HG03060 (cell line): ENCODE measurements at regions not wholly inside any gene's neighbourhood (a gene's known extent, or its start where the extent isn't known, plus 50 kb on each side); places are given as distances from the start of the nearest gene placed in this dataset.
A peak's percentile ranks its signal among the peaks of the same experiment; 100 is the strongest.
"Not testable (repeated sequence)": the region's sequence is repeated elsewhere in the genome, so short reads cannot be mapped to it uniquely, and the experiment has no call there.

Source experiments
- ATAC-seq: cut with Tn5 transposase; IDR thresholded peaks from one replicate; pipeline ENCODE4 v1.9.1; 2021; ENCODE audit warnings: low read depth, moderate number of reproducible peaks; ENCODE audit not compliant: unreplicated experiment

DNA sequence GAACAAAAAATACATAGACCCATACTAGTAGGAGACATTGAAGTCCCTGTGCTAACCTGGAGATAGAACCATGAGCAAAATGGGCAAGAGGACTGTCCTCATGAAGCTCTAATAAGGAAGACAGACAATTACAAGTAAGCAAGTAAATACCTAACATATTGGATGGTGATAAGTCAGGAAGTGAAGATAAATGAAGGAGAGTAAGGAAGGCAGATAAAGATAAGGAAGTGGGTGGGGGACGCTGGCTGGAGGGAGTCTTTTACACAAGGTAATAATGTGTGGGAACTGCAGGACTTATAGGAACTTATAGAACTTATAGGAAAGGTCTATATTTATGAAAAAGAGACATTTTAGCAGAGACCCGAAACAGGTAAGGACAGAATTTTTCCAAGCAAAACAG is 148.9 kb upstream of the ABI3BP start:
- ATAC-seq: no peak

DNA sequence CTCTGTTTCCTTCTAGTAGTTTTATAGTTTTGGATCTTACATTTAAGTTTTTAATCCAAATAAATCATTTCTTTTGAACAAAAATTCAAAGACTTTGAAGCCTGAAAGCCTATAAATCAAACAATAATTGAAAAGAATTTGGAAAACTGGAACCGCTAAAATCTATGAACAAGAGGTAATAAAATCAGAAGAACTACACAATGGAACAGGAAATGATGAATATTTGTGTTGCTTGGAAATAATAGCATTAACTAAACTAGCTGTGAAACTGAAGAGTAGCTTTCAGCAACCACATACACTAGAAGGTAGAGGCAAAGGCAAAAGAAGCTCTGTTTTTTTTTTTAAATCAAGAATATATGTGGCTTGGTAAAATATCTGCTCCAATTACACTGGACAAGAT is 147.9 kb upstream of the ABI3BP start:
- ATAC-seq: no peak

DNA sequence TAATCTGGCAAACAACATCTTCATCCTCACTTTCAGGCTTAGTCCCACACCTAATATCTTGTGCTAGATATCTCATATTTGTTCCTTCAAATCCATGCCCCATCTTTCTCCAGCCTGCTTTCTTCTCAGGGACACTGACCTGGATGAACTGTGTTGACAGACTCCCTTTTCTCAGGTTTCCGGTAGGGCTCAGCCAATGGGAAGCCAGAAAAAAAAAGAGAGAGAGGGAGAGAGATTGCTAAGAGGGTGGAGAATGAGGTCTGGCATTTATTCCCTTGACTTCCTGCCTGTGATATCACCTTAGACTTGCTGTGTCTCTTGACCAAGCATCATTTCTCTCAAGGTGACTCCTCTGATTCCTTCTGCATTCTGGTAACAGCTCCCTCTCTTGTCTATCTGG is 145.6 kb upstream of the ABI3BP start:
- no peak for ATAC-seq

DNA sequence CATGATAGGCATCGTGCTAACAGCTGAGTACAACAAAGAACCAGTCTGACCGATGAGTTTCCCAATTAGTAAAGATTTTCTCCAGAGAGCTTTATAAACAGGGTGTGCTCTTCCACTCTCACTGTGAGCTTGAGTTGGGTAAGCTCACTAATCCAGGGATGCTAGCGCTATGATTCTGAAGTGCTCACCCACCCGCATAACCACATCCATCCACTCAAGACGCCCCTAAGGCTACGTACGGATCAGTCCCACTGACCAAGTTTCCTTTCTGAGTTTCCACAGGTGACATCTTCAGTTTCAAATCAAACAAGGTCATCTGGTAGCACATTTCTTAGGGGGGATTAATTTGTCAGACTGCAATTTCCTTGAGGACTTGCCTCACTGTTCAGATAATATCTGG is 141.1 kb upstream of the ABI3BP start:
- no peak for ATAC-seq

DNA sequence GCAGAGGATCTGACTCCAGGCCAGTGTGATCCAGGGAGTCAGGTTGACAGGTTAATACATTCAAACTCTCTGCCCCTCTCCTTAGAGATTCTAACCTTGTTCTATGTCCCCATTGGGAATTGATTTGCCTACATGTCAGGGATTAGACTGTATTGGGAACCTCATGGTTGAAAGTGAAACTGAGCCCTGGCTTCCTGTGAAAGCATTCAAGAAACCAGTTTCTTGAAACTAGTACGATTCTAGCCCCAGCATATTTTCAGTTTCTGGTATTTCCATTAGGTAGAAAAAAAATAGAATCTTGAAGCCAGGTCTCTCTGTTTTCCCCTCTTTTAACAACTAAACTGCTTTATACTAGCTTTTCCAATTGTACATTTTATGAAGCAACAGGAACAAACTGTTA is 140.4 kb upstream of the ABI3BP start:
- ATAC-seq: peak; percentile 66

DNA sequence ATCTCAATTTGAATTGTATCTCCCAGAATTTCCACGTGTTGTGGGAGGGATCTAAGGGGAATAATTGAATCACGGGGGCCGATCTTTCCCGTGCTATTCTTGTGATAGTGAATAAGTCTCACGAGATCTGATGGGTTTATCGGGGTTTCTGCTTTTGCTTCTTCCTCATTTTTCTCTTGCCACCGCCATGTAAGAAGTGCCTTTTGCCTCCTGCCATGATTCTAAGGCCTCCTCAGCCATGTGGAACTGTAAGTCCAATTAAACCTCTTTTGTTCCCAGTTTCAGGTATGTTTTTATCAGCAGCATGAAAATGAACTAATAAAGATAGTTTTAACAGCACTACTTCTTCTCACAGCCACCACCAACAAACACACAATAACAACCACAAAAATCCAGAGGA is 140.0 kb upstream of the ABI3BP start:
- not testable (repeated sequence) for ATAC-seq

DNA sequence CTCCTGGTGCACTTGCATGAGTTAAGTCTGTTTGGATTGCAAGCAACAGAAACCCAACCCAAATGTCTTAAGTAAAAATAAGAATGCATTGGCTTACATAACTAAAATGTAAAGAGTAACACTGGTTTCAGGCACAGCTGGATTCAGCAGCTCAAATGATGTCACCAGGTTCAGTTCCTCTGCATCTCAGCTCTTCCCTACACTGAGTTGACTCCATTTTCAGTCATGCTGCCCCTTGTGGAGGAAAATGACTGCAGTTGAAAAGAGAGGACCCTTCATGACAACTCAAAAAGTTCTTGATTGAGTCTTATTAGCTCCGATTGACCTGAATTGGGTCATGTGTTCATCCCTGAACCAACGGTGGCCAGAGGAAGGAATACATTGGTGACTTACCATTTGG is 138.5 kb upstream of the ABI3BP start:
- no peak for ATAC-seq

DNA sequence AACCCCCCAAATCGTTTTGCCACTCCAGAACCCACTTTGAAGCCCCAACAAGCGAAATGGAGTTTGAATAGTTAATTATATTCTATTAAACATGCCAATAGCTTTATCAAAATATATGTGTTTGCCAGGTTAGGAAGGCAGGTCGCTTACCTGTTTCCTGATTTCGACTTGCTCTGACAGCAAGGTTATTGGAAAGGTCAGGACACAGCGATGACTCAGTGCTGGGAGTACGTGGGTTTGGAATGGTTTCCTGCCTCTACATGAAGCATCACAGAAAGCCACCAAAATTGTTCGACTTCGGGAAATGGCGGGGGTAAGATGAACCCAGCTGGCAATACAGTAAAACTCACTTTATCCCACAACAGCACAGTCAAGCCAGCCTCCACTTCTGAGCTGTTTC is 135.6 kb upstream of the ABI3BP start:
- ATAC-seq: no peak

DNA sequence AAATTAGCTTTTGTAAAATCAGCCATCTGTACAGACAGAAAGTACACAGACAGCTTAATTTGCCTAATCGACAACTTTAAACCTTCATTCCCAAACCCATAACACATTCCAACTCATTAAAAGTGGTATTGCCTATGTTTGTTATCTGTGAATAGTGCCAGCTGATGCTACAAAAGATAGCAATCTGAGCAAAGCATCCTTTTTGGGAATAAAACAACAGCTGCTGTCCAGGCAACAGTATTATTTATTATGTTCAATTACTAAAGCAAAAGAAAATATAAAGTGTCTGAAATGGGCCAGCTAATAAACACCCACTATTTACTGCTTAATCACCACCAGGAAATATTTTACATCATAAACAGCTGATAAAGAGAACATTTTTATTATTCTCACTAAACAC is 134.8 kb upstream of the ABI3BP start:
- ATAC-seq: no peak

DNA sequence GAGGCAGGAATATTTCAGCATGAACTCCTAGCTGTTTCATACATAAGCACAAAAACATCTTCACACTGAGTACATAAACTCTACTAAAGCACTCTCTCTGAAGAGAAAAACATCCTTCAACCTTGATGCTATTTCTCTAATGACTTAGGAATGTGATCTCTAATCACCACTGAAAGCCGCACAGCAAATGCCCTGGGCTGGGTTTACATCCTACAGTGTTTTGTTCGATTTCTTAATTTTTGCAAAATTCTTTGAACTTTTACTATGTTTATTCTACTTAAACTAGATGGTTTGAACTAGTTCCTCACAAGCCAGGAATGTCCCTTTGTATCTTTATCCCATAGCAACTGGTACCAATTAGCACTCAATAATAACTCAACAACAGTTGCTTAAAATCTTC is 130.9 kb upstream of the ABI3BP start:
- ATAC-seq: no peak

DNA sequence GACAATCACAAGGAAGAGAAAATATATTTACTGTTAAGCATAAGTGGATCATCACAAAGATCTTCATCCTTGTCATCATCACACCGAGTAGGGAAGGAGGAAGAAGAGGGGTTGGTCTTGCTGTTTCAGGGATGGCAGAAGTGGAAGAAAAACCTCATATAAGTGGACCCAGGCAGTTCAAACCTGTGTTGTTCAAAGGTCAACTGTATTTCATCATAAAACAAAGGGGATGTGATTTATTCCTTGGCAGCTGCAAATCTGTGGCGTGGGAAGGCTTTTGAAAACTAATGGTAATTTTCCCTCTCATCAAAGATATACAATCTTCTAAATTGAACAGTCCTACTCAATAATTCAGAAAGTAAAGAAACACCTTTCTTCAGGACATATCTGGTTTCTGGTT is 129.9 kb upstream of the ABI3BP start:
- no peak for ATAC-seq

DNA sequence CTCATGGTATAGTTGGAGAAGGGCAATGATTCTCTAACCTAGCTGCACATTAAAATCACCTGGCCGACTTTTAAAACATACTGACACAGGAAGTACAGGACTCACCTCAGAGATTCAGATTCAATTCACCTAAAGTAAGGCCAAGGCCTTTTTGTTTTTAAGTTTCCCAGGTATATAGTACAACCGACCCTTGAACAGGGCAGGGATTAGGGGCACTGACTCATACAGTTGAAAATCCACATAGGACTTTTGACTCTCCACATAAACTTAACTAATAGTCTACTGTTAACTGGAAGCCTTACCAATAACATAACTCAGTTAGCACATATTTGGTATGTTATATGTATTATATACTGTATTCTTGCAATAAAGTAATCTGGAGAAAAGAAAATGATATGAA is 129.5 kb upstream of the ABI3BP start:
- no peak for ATAC-seq

DNA sequence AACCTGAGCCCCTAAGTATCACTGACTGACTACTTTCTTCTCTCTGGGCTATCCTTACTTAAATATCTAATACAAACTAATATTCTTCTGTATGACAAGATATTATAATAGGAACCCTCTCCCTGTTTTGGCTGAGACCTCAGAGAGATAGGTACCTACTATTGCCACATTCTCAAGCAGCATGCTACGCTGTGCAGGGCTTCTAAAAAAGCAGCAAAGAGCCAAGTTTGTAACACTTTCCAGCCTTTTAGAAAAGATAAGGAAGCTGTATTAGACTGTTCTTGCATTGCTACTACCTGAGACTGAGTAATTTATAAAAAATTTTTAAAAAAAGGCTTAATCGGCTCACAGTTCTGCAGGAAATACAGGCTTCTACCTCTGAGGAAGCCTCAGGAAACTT is 126.8 kb upstream of the ABI3BP start:
- no peak for ATAC-seq

DNA sequence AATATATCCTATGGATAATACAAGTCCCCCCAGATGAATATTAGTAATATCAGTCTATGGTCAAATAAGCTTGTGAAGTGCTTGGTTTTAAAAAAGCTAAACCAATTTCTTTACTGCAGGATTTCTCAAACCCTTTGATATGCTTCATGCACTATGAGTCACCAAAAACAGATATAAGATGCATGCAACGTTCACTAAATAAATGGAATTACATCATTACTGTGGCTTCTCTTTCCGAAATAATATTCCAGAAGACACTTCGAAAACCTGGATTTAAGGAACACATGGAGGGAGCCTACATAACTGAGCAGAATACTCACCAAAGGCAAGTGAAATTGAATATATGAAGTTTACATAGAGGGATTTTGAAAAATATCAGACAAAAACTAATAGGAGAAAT is 126.3 kb upstream of the ABI3BP start:
- no peak for ATAC-seq

DNA sequence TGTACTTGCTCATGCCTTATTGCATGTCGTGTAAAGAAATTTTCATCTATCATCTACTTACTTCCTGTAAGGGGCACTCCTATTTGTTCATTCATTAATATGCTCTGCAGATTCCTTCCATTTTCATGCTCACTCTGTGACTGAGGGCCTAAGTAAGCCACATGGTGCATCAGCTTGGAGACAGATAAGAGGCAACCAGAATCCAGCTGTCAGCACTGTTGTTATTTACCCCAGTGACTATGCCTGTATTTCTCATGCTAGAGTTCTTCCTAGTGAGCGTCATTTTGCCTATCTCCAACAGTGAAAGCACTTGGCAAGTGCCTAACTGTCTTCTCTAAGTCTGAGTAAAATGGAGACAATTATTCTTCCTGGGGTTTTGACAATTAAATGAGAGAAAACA is 124.8 kb upstream of the ABI3BP start:
- no peak for ATAC-seq

DNA sequence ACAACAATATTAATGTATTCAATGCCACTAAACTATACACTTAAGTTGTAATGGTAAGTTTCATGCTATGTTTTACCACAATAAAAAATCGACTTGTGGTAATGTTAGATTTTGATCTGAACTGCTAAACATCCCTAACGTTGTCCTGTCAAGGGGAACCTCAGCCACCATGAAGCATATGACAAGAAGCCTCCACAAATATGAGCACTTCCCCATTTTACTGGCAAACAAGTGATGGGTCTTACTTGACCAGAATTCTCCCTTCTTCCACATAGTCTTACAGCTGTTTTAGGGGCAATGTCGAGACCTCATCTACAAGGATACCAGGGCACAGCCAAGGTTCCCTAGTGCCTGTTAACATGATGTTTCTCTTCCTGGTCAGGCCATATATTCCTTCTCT is 124.2 kb upstream of the ABI3BP start:
- no peak for ATAC-seq

DNA sequence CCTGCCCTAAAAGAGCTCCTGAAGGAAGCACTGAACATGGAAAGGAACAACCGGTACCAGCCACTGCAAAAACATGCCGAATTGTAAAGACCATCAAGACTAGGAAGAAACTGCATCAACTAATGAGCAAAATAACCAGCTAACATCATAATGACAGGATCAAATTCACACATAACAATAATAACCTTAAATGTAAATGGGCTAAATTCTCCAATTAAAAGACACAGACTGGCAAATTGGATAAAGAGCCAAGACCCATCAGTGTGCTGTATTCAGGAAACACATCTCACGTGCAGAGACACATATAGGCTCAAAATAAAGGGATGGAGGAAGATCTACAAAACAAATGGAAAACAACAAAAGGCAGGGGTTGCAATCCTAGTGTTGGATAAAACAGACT is 117.1 kb upstream of the ABI3BP start:
- not testable (repeated sequence) for ATAC-seq

DNA sequence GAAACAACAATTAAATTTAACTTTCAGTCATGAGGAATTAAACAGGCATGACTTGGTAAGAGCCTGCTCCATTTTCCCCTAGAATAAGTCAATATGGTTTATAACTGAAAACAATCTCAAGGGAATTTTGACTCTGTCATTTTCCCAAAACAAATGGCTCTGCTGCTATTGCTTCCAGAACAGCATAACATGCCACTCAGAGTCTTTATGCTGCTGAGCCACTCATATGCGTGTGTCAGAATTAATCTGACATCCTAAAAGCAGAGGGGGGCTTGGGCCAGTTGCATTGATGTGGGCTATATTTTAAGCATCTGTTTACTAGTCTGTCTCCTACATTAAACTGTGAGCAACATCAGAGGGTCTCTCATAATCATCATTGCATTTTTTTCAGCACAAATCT is 111.1 kb upstream of the ABI3BP start:
- ATAC-seq: no peak

DNA sequence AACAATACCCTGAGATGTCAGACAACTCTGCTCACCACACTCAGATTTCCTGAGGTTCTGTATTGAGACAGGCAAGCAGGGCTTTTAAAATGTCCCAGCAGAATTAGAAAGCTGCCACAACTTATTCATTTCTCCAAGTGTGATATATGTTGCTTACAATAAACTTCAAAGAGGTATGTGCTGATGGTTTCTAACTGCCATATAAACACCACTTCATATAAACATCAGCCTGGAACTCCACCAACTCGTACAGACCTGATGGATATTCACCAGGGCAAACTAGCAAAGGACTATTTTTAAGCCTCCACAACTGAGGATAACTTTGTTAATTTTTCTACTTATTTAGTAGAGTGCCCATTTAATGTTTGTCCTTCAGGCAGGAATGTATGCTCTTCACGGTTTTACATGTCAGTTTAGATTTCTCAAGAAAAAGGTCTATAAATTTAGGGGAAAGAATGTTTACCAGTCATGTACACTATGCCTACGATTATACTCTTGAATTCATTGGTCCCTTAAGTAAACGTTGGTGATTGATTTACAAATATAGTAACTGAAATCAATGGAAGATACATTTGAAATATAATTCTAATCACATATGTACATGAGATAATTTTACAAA is 109.6 kb upstream of the ABI3BP start:
- no peak for ATAC-seq

DNA sequence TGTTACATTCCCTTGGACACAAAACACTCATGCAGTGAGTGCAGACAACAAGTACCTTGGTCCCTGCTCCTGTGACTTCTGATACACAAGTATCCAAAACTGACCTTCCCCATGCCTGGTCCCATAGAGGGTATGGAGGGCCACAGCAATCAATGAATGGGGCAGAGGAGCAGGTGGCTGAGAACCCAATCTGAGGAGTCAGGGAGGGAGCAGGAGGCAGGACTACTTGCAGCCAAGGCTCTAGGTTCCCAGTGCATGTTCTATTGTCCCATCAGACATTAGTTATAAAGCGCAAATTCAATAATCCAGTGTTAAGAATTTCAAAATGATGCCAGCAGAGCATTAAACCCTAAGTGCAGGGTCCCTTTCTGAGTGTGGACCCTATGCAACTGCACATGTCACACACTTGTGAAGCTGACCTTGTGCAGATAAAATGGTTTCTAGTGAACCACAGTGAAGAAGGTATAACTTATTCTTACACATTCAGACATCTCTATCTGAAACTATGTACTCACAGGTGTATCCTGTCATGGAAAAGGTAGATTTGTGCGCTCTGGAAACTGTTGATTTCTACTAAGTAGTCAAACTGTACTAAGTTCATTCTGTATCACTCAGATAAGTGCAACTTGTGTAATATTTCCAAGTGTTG is 107.3 kb upstream of the ABI3BP start:
- ATAC-seq: no peak

DNA sequence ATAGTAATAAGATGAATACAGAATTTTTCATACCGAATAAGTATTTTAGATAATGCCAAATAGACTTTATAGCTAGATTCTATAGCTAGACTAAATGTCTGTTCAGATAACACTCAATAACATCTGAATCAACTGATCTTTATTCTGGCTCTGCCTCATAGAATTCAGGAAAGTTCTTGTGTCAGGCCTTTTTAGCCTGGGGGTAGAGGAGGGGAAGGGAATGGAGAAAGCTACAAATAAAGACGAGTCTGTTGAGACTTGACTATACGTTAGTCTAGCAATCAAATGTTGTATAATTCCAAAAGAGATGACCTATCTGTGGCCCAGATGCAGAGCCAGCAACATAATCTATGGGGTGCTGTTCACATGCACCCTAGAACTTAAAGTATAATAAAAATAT is 106.6 kb upstream of the ABI3BP start:
- ATAC-seq: no peak

DNA sequence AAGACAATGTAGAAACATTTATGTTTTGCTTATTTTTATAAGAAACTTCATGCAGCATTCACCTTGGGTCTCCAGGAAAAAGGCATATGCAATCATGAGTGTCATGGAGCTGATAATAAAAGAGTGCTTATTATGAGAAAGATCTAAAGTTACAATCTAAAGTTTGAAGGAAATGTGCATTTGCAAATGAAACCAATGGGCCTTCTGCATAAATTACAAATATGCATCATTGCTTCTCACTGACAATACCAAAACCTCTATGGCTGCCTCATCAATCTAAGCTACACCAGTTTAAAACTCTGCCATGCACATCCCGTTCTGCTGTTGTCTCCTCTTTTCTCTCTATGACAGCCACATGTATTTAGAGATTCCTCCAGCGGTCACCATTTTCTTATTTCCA is 103.2 kb upstream of the ABI3BP start:
- no peak for ATAC-seq
